ENCODE measurements at regions not wholly inside any gene's neighbourhood (a gene's known extent, or its start where the extent isn't known, plus 50 kb on each side); places are given as distances from the start of the nearest gene placed in this dataset.

GRCh38 chr14:73788317-73788598, 63.4 kb upstream of the PTGR2 start:
- Histone ChIP-seq H3K4me1 (ENCODE audit: control insufficient read depth, insufficient read depth, low read length) (peaks cover 3% of the 10 kb centered on the region; the same call in 1 of the 2 replicates), H3K36me3 (ENCODE audit: control insufficient read depth, insufficient read depth, low read length) (no peaks in the 10 kb centered on the region), H3K27me3 (ENCODE audit: control insufficient read depth, insufficient read depth, low read length) (peaks cover 26% of the 10 kb centered on the region; the same call in 1 of the 2 replicates), H3K27ac (ENCODE audit: low read length) (no peak overlapping the region), H3K9me3 (ENCODE audit: control insufficient read depth, insufficient read depth, low read length) (no peaks in the 10 kb centered on the region), H3K4me3 (ENCODE audit: low read length) (no peak overlapping the region)
- WGBS (ENCODE audit: insufficient coverage, insufficient read length): no CpG with 5 or more reads among the region's 4 CpGs
- no peak for DNase-seq (ENCODE audit: low read depth, low spot score)

- H3K36me3 ChIP-seq (ENCODE audit: control insufficient read depth, insufficient read depth, low read length): no peaks in the 10 kb centered on the region
- no peak overlapping the region for H3K27ac ChIP-seq (ENCODE audit: low read length)
- WGBS (ENCODE audit: insufficient coverage, insufficient read length): no CpG with 5 or more reads among the region's 17 CpGs
- peak overlapping the region; percentile 82; the same call in 1 of the 2 replicates for H3K4me3 ChIP-seq (ENCODE audit: low read length)
- no peak for DNase-seq (ENCODE audit: low read depth, low spot score)
- peaks cover 26% of the 10 kb centered on the region; the same call in 1 of the 2 replicates for H3K27me3 ChIP-seq (ENCODE audit: control insufficient read depth, insufficient read depth, low read length)
- peaks cover 3% of the 10 kb centered on the region; the same call in 1 of the 2 replicates for H3K4me1 ChIP-seq (ENCODE audit: control insufficient read depth, insufficient read depth, low read length)
- no peaks in the 10 kb centered on the region for H3K9me3 ChIP-seq (ENCODE audit: control insufficient read depth, insufficient read depth, low read length)
These were observed 63.9 kb upstream of the PTGR2 start for GRCh38 chr14:73787486-73788316.

GRCh38 chr14:73786636-73787485, 64.8 kb upstream of the PTGR2 start:
- H3K4me1 ChIP-seq (ENCODE audit: control insufficient read depth, insufficient read depth, low read length): peaks cover 3% of the 10 kb centered on the region; the same call in 1 of the 2 replicates
- WGBS (ENCODE audit: insufficient coverage, insufficient read length): no CpG with 5 or more reads among the region's 105 CpGs

GRCh38 chr14:73785834-73786635, 65.6 kb upstream of the PTGR2 start:
- H3K4me1 ChIP-seq (ENCODE audit: control insufficient read depth, insufficient read depth, low read length): peaks cover 3% of the 10 kb centered on the region; the same call in 1 of the 2 replicates
- DNase-seq (ENCODE audit: low read depth, low spot score): no peak
- no CpG with 5 or more reads among the region's 35 CpGs for WGBS (ENCODE audit: insufficient coverage, insufficient read length)
- no peaks in the 10 kb centered on the region for H3K36me3 ChIP-seq (ENCODE audit: control insufficient read depth, insufficient read depth, low read length)
- no peaks in the 10 kb centered on the region for H3K9me3 ChIP-seq (ENCODE audit: control insufficient read depth, insufficient read depth, low read length)
- peak overlapping the region; percentile 82; the same call in 1 of the 2 replicates for H3K4me3 ChIP-seq (ENCODE audit: low read length)
- H3K27ac ChIP-seq (ENCODE audit: low read length): no peak overlapping the region
- H3K27me3 ChIP-seq (ENCODE audit: control insufficient read depth, insufficient read depth, low read length): peaks cover 26% of the 10 kb centered on the region; the same call in 1 of the 2 replicates

More at GRCh38 chr14:73786636-73787485, 64.8 kb upstream of the PTGR2 start:
- Histone ChIP-seq H3K36me3 (ENCODE audit: control insufficient read depth, insufficient read depth, low read length) (no peaks in the 10 kb centered on the region), H3K9me3 (ENCODE audit: control insufficient read depth, insufficient read depth, low read length) (no peaks in the 10 kb centered on the region), H3K4me3 (ENCODE audit: low read length) (peak overlapping the region; percentile 82; the same call in 1 of the 2 replicates), H3K27ac (ENCODE audit: low read length) (no peak overlapping the region), H3K27me3 (ENCODE audit: control insufficient read depth, insufficient read depth, low read length) (peaks cover 26% of the 10 kb centered on the region; the same call in 1 of the 2 replicates)
- no peak for DNase-seq (ENCODE audit: low read depth, low spot score)

GRCh38 chr14:73785336-73785833, 66.2 kb upstream of the PTGR2 start:
- H3K27ac ChIP-seq (ENCODE audit: low read length): no peak overlapping the region
- H3K9me3 ChIP-seq (ENCODE audit: control insufficient read depth, insufficient read depth, low read length): no peaks in the 10 kb centered on the region
- no peaks in the 10 kb centered on the region for H3K36me3 ChIP-seq (ENCODE audit: control insufficient read depth, insufficient read depth, low read length)
- DNase-seq (ENCODE audit: low read depth, low spot score): no peak
- peaks cover 3% of the 10 kb centered on the region; the same call in 1 of the 2 replicates for H3K4me1 ChIP-seq (ENCODE audit: control insufficient read depth, insufficient read depth, low read length)
- peaks cover 26% of the 10 kb centered on the region; the same call in 1 of the 2 replicates for H3K27me3 ChIP-seq (ENCODE audit: control insufficient read depth, insufficient read depth, low read length)
- H3K4me3 ChIP-seq (ENCODE audit: low read length): peak overlapping the region; percentile 82; the same call in 1 of the 2 replicates
- WGBS (ENCODE audit: insufficient coverage, insufficient read length): no CpG with 5 or more reads among the region's 8 CpGs

- H3K4me3 ChIP-seq (ENCODE audit: low read length): no peak overlapping the region
These were observed 66.7 kb upstream of the PTGR2 start for GRCh38 chr14:73784988-73785313.

GRCh38 chr14:73784181-73784987, 67.2 kb upstream of the PTGR2 start:
- Histone ChIP-seq H3K36me3 (ENCODE audit: control insufficient read depth, insufficient read depth, low read length) (no peaks in the 10 kb centered on the region), H3K27ac (ENCODE audit: low read length) (no peak overlapping the region), H3K4me1 (ENCODE audit: control insufficient read depth, insufficient read depth, low read length) (peaks cover 3% of the 10 kb centered on the region; the same call in 1 of the 2 replicates), H3K9me3 (ENCODE audit: control insufficient read depth, insufficient read depth, low read length) (no peaks in the 10 kb centered on the region), H3K4me3 (ENCODE audit: low read length) (no peak overlapping the region), H3K27me3 (ENCODE audit: control insufficient read depth, insufficient read depth, low read length) (peaks cover 26% of the 10 kb centered on the region; the same call in 1 of the 2 replicates)
- DNase-seq (ENCODE audit: low read depth, low spot score): no peak
- no CpG with 5 or more reads among the region's 8 CpGs for WGBS (ENCODE audit: insufficient coverage, insufficient read length)

More at GRCh38 chr14:73784988-73785313, 66.7 kb upstream of the PTGR2 start:
- H3K27ac ChIP-seq (ENCODE audit: low read length): no peak overlapping the region
- H3K27me3 ChIP-seq (ENCODE audit: control insufficient read depth, insufficient read depth, low read length): peaks cover 26% of the 10 kb centered on the region; the same call in 1 of the 2 replicates
- H3K9me3 ChIP-seq (ENCODE audit: control insufficient read depth, insufficient read depth, low read length): no peaks in the 10 kb centered on the region
- DNase-seq (ENCODE audit: low read depth, low spot score): no peak
- WGBS (ENCODE audit: insufficient coverage, insufficient read length): no CpG with 5 or more reads among the region's 4 CpGs
- no peaks in the 10 kb centered on the region for H3K36me3 ChIP-seq (ENCODE audit: control insufficient read depth, insufficient read depth, low read length)
- H3K4me1 ChIP-seq (ENCODE audit: control insufficient read depth, insufficient read depth, low read length): peaks cover 3% of the 10 kb centered on the region; the same call in 1 of the 2 replicates

GRCh38 chr14:73783107-73783727, 68.4 kb upstream of the PTGR2 start:
- H3K27me3 ChIP-seq (ENCODE audit: control insufficient read depth, insufficient read depth, low read length): peaks cover 24% of the 10 kb centered on the region; the same call in 1 of the 2 replicates
- no peak overlapping the region for H3K27ac ChIP-seq (ENCODE audit: low read length)
- no peaks in the 10 kb centered on the region for H3K9me3 ChIP-seq (ENCODE audit: control insufficient read depth, insufficient read depth, low read length)
- no peak for DNase-seq (ENCODE audit: low read depth, low spot score)
- H3K4me3 ChIP-seq (ENCODE audit: low read length): no peak overlapping the region
- peaks cover 3% of the 10 kb centered on the region; the same call in 1 of the 2 replicates for H3K4me1 ChIP-seq (ENCODE audit: control insufficient read depth, insufficient read depth, low read length)
- no CpG with 5 or more reads among the region's 10 CpGs for WGBS (ENCODE audit: insufficient coverage, insufficient read length)
- no peaks in the 10 kb centered on the region for H3K36me3 ChIP-seq (ENCODE audit: control insufficient read depth, insufficient read depth, low read length)

GRCh38 chr14:73782623-73783022, 68.4 kb upstream of the PNMA1 start:
- no peak for DNase-seq (ENCODE audit: low read depth, low spot score)
- H3K9me3 ChIP-seq (ENCODE audit: control insufficient read depth, insufficient read depth, low read length): no peaks in the 10 kb centered on the region
- H3K27ac ChIP-seq (ENCODE audit: low read length): no peak overlapping the region
- peaks cover 1% of the 10 kb centered on the region; the same call in 1 of the 2 replicates for H3K4me1 ChIP-seq (ENCODE audit: control insufficient read depth, insufficient read depth, low read length)
- no peak overlapping the region for H3K4me3 ChIP-seq (ENCODE audit: low read length)
- no peaks in the 10 kb centered on the region for H3K36me3 ChIP-seq (ENCODE audit: control insufficient read depth, insufficient read depth, low read length)
- WGBS (ENCODE audit: insufficient coverage, insufficient read length): no CpG with 5 or more reads among the region's 2 CpGs
- peaks cover 19% of the 10 kb centered on the region; the same call in 1 of the 2 replicates for H3K27me3 ChIP-seq (ENCODE audit: control insufficient read depth, insufficient read depth, low read length)
